GM20000 (cell line): ENCODE measurements at regions not wholly inside any gene's neighbourhood (a gene's known extent, or its start where the extent isn't known, plus 50 kb on each side); places are given as distances from the start of the nearest gene placed in this dataset.

ENCODE experiments used
- DNase-seq: peaks from one replicate; pipeline ENCODE4 v3.0.0; 2012; ENCODE audit warnings: low spot score
- CTCF ChIP-seq: IDR thresholded peaks from 2 replicates; pipeline ENCODE4 v1.5.1; 2012; ENCODE audit warnings: mild to moderate bottlenecking, control low read depth; ENCODE audit errors: extremely low read depth, missing control alignments

DNA sequence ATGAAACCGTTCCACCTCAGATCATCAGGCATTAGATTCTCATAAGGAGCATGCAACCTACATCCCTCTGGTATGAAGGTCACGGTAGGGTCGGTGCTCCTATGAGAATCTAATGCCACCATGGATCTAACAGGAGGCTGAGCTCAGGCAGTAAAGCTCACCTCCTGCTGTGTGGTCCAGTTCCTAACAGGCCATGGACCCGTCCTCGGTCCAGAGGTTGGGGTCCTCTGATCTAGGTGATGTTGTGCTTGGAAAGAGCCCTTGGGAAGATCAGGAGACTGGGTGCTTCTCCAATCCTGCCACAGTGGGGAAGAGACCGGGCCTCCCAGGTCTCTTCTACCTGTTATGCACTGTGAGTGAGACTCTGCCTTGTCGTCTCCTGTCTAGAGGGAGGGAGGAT is 104.6 kb downstream of the ACKR3 start:
- TF ChIP-seq CTCF = no peak
- no peak for DNase-seq

DNA sequence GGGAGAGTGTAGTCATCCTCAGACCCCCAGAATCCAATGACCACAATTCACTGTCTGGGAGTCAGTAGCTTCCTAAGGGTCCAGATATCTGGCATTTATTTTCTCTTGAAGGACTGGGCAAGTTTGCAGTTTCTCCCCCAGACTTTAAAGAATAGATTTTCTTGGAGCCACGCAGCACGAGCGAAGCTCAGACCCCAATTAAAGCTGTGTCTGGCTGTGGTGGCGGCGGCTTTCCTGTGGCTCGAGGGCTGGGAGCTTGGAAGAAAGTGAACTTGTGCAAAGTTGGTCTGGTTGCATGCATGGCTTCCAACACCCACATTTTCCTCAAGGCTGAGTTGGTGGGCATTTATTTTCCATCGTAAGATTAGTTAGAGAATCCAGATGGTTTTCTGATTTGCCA is 105.0 kb downstream of the ACKR3 start:
- DNase-seq = no peak
- no peak for TF ChIP-seq CTCF

- DNase-seq = no peak
- TF ChIP-seq CTCF = no peak
Measured at GRCh38 chr2:236675051-236675450, 105.4 kb downstream of the ACKR3 start.

DNA sequence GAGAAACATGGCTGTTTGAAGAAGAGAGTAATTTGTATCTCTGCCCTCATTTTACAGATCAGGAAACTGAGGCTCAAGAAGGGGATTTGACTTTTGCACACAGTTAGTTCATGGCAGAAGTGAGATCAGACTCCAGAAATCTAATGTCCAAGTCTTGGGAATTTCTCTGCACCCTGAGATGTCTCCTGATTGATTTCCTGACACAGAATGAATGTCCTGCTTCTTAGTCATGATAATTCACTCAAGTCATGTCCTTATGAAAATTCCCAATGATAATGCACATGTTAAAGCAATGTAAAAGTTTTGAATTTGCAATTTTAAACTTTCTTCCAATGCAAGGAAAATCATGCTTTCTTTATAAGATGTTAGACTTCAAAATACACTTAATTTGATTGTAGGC is 105.9 kb downstream of the ACKR3 start:
- no peak for TF ChIP-seq CTCF
- no peak for DNase-seq

GRCh38 chr2:236676136-236676873 is 106.7 kb downstream of the ACKR3 start:
- DNase-seq = no peak
- no peak for TF ChIP-seq CTCF

DNA sequence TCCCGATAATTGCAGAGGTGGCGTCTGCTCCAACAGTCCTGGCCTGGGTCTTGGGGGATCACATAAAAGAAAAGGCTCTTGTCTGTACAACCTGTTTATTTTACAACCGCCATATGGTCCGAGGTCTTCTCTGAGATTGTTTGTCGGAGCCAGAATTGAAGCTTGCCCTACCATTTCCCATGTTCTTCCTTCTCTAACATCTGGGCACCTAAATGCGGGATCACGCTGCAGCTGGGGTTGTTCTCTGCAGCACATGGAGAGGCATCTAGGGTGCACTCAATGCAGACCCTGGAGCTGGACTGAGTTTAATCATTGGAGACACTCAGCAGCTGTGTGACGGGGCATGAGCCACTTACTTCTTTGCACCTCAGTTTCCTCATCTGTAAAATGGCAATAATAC is 107.7 kb downstream of the ACKR3 start:
- no peak for TF ChIP-seq CTCF
- DNase-seq = no peak

- no peak for TF ChIP-seq CTCF
- no peak for DNase-seq
Measured at GRCh38 chr2:236678307-236678975, 108.8 kb downstream of the ACKR3 start.
